Mucosa of rectum (tissue), 2 donors: ENCODE measurements at regions not wholly inside any gene's neighbourhood (a gene's known extent, or its start where the extent isn't known, plus 50 kb on each side); places are given as distances from the start of the nearest gene placed in this dataset.

Source experiments
- H3K27ac ChIP-seq, 2 donors: one replicate each; pipeline ENCODE4 v1.7.0; 2013; ENCODE audit warnings: inconsistent platforms in 2 of 2, low read depth in 2 of 2, low read length in 2 of 2
- H3K27me3 ChIP-seq, 2 donors: one replicate each; pipeline ENCODE4 v1.7.0; 2013; ENCODE audit warnings: low read length in 2 of 2; ENCODE audit not compliant: control insufficient read depth in 2 of 2, insufficient read depth in 2 of 2
- H3K36me3 ChIP-seq, 2 donors: one replicate each; pipeline ENCODE4 v1.7.0; 2013; ENCODE audit warnings: low read length in 2 of 2; ENCODE audit not compliant: control insufficient read depth in 2 of 2, insufficient read depth in 2 of 2
- H3K4me1 ChIP-seq, 2 donors: one replicate each; pipeline ENCODE4 v1.7.0; 2013; ENCODE audit warnings: low read length in 2 of 2, mild to moderate bottlenecking in 1 of 2; ENCODE audit not compliant: control insufficient read depth in 2 of 2, insufficient read depth in 2 of 2
- H3K4me3 ChIP-seq, 2 donors: one replicate each; pipeline ENCODE4 v1.7.0; 2013; ENCODE audit warnings: low read length in 2 of 2
- H3K9ac ChIP-seq, 2 donors: one replicate each; pipeline ENCODE4 v1.7.0; 2013; ENCODE audit warnings: low read length in 2 of 2, low read depth in 1 of 2, mild to moderate bottlenecking in 1 of 2
- H3K9me3 ChIP-seq, 2 donors: one replicate each; pipeline ENCODE4 v1.7.0; 2013; ENCODE audit warnings: low read length in 2 of 2; ENCODE audit not compliant: control insufficient read depth in 2 of 2
- donor health status: healthy.
- donor health status: Normal muscosa, but diverticular disease.

DNA sequence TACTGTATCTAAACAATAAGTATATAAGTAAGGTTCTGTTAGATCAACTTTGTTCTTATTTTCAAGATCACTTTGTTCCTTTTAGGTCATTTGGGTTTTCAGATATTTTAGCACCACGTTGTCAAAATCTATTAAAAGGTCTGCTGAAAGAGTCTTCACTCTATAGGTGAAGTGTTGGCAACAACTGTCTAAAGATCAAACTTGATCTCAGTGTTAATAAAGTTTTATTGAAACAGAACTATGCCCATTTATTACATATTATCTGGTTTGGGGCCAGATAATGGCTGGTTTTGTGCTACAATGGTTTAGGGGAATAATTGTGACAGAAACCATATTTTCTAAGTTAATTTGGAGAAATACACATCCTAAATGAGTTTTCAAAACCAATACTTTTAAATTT lies 478.9 kb upstream of the GRM3 start:
- no peak overlapping the region for H3K9ac ChIP-seq
- H3K9me3 ChIP-seq: no peaks in the 10 kb centered on the region
- no peak overlapping the region for H3K4me3 ChIP-seq
- H3K27me3 ChIP-seq: no peaks in the 10 kb centered on the region
- H3K27ac ChIP-seq: no peak overlapping the region
- H3K36me3 ChIP-seq: no peaks in the 10 kb centered on the region
- H3K4me1 ChIP-seq: no peaks in the 10 kb centered on the region

DNA sequence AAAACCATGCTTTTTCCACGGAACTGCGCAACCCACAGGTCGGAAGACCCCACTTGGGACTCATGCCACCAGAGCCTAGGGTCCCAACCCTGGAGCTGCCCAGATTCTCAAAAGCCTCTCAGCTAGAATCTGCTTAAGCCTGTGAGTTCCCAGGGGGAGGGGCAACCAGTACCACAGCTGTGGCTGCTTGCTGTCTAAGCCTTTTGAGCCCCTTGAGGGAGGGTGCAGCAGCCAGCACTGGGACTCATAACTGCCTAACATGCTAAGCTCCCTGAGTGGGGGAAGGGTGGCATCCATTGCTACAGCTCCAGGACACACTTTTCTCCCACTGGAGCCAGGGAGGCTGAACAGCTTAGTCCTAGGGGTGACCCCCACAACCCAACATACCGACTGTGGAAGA lies 485.6 kb upstream of the GRM3 start:
- no peak overlapping the region for H3K9ac ChIP-seq
- no peaks in the 10 kb centered on the region for H3K4me1 ChIP-seq
- H3K27me3 ChIP-seq: no peaks in the 10 kb centered on the region
- no peak overlapping the region for H3K27ac ChIP-seq
- peaks cover 0 to 4% of the 10 kb centered on the region in 2 donors for H3K9me3 ChIP-seq
- H3K4me3 ChIP-seq: no peak overlapping the region
- no peaks in the 10 kb centered on the region for H3K36me3 ChIP-seq

GRCh38 chr7:86155623-86156022 lies 488.1 kb upstream of the GRM3 start:
- no peaks in the 10 kb centered on the region for H3K4me1 ChIP-seq
- H3K9ac ChIP-seq: no peak overlapping the region
- H3K36me3 ChIP-seq: no peaks in the 10 kb centered on the region
- H3K9me3 ChIP-seq: peaks cover 0 to 4% of the 10 kb centered on the region in 2 donors
- no peaks in the 10 kb centered on the region for H3K27me3 ChIP-seq
- no peak overlapping the region for H3K27ac ChIP-seq
- no peak overlapping the region for H3K4me3 ChIP-seq

DNA sequence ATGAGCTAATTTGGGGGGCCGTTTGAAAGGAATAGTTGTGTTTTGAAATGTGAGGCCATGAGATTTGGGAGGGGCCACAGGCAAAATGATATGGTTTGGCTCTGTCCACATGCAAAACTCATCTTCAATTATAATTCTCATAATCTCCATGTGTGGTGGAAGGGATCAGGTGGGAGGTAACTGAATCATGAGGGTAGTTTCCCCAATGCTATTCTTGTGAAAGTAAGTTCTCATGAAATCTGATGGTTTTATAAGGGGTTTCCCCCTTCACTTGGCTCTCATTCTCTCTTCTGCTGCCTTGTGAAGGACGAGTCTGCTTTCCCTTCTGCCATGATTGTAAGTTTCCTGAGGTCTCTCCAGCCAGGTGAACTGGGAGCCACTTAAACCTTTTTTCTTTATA lies 490.8 kb upstream of the GRM3 start:
- Histone ChIP-seq H3K9me3 (peaks cover 0 to 4% of the 10 kb centered on the region in 2 donors), H3K4me3 (no peak overlapping the region), H3K27ac (no peak overlapping the region), H3K4me1 (no peaks in the 10 kb centered on the region), H3K9ac (no peak overlapping the region), H3K27me3 (no peaks in the 10 kb centered on the region), H3K36me3 (no peaks in the 10 kb centered on the region)

GRCh38 chr7:86149024-86149665 lies 494.6 kb upstream of the GRM3 start:
- Histone ChIP-seq H3K9me3 (peaks cover 0 to 4% of the 10 kb centered on the region in 2 donors), H3K4me1 (no peaks in the 10 kb centered on the region), H3K27ac (no peak overlapping the region), H3K36me3 (no peaks in the 10 kb centered on the region), H3K27me3 (no peaks in the 10 kb centered on the region), H3K4me3 (no peak overlapping the region), H3K9ac (no peak overlapping the region)

GRCh38 chr7:86148501-86148900 lies 495.2 kb upstream of the GRM3 start:
- Histone ChIP-seq H3K36me3 (no peaks in the 10 kb centered on the region), H3K9me3 (peaks cover 0 to 4% of the 10 kb centered on the region in 2 donors), H3K9ac (no peak overlapping the region)

DNA sequence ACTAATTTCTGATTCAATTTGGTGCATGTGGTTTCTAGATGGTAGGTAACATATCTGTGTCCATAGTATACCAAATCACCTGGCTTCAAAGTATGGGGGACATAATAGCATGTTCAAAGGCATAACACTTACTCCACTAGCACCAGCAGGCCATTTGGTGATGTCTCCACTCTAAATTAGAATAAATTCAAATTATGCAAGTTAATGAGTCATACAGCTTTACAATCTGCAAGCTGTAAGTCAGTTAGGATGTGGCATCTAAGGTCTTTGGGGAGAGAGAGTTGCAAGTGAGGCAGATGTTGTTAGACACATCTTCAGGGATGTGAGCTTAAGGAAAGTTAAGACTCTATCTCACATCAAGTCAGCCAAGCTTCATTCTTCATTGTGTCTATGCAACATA lies 506.4 kb upstream of the GRM3 start:
- Histone ChIP-seq H3K9ac (no peak overlapping the region), H3K9me3 (no peaks in the 10 kb centered on the region), H3K27ac (no peak overlapping the region), H3K36me3 (no peaks in the 10 kb centered on the region), H3K4me3 (no peak overlapping the region), H3K27me3 (no peaks in the 10 kb centered on the region), H3K4me1 (no peaks in the 10 kb centered on the region)

More at GRCh38 chr7:86148501-86148900, 495.2 kb upstream of the GRM3 start:
- H3K27me3 ChIP-seq: no peaks in the 10 kb centered on the region
- H3K27ac ChIP-seq: no peak overlapping the region
- H3K4me3 ChIP-seq: no peak overlapping the region
- no peaks in the 10 kb centered on the region for H3K4me1 ChIP-seq

GRCh38 chr7:86130268-86130667 lies 513.4 kb upstream of the GRM3 start:
- Histone ChIP-seq H3K9me3 (no peaks in the 10 kb centered on the region), H3K4me1 (no peaks in the 10 kb centered on the region), H3K9ac (no peak overlapping the region), H3K27ac (no peak overlapping the region), H3K36me3 (no peaks in the 10 kb centered on the region), H3K27me3 (no peaks in the 10 kb centered on the region), H3K4me3 (no peak overlapping the region)

GRCh38 chr7:86123476-86123875 lies 520.2 kb upstream of the GRM3 start:
- Histone ChIP-seq H3K4me1 (no peaks in the 10 kb centered on the region), H3K4me3 (no peak overlapping the region), H3K36me3 (no peaks in the 10 kb centered on the region), H3K9ac (no peak overlapping the region), H3K27me3 (no peaks in the 10 kb centered on the region), H3K27ac (no peak overlapping the region), H3K9me3 (no peaks in the 10 kb centered on the region)

DNA sequence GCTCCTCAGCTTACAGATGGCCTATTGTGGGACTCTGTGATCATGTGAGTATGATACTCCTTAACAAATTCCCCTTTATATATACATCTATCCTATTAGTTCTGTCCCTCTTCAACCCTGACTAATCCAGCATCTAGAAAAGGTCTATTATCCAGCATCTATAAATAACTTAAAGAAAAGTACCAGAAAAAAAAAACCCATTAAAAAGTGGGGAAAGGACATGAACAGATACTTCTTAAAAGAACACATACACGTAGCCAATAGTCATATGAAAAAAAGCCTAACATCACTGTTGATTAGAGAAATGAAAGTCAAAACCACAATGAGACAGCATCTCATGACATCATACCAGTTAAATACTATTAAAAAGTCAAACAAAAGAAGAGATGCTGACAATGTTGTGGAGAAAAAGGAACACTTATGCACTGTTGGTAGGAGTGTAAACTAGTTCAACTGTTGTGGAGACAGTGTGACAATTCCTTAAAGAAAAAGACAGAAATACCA lies 549.5 kb upstream of the GRM3 start:
- Histone ChIP-seq H3K9me3 (peaks cover 0 to 2% of the 10 kb centered on the region in 2 donors), H3K27me3 (no peaks in the 10 kb centered on the region), H3K9ac (no peak overlapping the region), H3K4me3 (no peak overlapping the region), H3K4me1 (no peaks in the 10 kb centered on the region), H3K36me3 (no peaks in the 10 kb centered on the region), H3K27ac (no peak overlapping the region)
